Peyer's patch (tissue), 4 donors: ENCODE measurements at regions not wholly inside any gene's neighbourhood (a gene's known extent, or its start where the extent isn't known, plus 50 kb on each side); places are given as distances from the start of the nearest gene placed in this dataset.
A peak's percentile ranks its signal among the peaks of the same experiment; 100 is the strongest.

Source experiments
- DNase-seq, 3 donors: peaks; one replicate each; pipeline ENCODE4 v3.0.0-alpha.2; 2017 to 2019
- H3K27ac ChIP-seq, 4 donors: fragments of 200-600 bp; sonication (generic); one replicate each; pipeline ENCODE4 v1.5.1; 2016 to 2019
- H3K27me3 ChIP-seq, 2 donors: fragments of 200-600 bp; sonication (generic); one replicate each; pipeline ENCODE4 v1.5.1; 2019
- H3K36me3 ChIP-seq, 3 donors: fragments of 200-600 bp; sonication (generic); one replicate each; pipeline ENCODE4 v1.5.1; 2016 to 2019
- H3K4me1 ChIP-seq, 4 donors: fragments of 200-600 bp; sonication (generic); one replicate each; pipeline ENCODE4 v1.5.1; 2016 to 2019
- H3K4me3 ChIP-seq, 4 donors: fragments of 200-600 bp; sonication (generic); 1 replicate in 3 of 4; 2 replicates in 1 of 4; pipeline ENCODE4 v1.5.1; 2016 to 2019; ENCODE audit warnings: mild to moderate bottlenecking in 1 of 4
- H3K9me3 ChIP-seq, 4 donors: fragments of 200-600 bp; sonication (generic); one replicate each; pipeline ENCODE4 v1.5.1; 2016 to 2019; ENCODE audit warnings: mild to moderate bottlenecking in 1 of 4
- POLR2A ChIP-seq, 2 donors: fragments of 450-650 bp; IDR thresholded peaks; one replicate each; pipeline ENCODE4 v1.5.1; 2017; ENCODE audit warnings: antibody characterized with exemption in 2 of 2, mild to moderate bottlenecking in 2 of 2, moderate library complexity in 2 of 2
- TF ChIP-seq, protein P1 (sequence below), 6 experiments: fragments of 450-650 bp in 4 of 6; fragments of 200-600 bp in 2 of 6; sonication (generic) in 1 of 6; IDR thresholded peaks; one replicate each; pipeline ENCODE4 v1.5.1; 2017 to 2019; ENCODE audit warnings: antibody characterized with exemption in 6 of 6, mild to moderate bottlenecking in 3 of 6, moderate library complexity in 1 of 6

DNA sequence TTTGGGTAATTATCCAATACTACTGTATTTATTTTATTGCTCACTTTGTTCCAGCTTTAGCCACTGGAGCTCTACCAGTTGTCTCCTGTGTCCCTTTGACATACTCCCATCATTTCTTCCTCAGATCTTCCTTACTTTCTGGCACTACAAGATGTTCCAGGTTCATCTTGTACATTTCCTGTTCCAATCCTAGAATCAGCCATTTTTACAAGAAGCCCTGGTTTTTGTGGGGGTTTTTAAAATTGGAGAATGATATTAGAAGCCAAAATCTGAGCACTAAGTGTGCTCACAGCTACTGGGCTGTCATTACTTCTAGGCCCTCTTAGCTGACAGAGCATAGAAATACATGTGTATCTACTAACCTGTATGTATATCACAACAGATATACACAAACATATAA is 164.3 kb downstream of the ZFP36L2 start:
- TF ChIP-seq, protein P1, sequence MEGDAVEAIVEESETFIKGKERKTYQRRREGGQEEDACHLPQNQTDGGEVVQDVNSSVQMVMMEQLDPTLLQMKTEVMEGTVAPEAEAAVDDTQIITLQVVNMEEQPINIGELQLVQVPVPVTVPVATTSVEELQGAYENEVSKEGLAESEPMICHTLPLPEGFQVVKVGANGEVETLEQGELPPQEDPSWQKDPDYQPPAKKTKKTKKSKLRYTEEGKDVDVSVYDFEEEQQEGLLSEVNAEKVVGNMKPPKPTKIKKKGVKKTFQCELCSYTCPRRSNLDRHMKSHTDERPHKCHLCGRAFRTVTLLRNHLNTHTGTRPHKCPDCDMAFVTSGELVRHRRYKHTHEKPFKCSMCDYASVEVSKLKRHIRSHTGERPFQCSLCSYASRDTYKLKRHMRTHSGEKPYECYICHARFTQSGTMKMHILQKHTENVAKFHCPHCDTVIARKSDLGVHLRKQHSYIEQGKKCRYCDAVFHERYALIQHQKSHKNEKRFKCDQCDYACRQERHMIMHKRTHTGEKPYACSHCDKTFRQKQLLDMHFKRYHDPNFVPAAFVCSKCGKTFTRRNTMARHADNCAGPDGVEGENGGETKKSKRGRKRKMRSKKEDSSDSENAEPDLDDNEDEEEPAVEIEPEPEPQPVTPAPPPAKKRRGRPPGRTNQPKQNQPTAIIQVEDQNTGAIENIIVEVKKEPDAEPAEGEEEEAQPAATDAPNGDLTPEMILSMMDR (IDR thresholded peaks at IDR 0.05), result no peak
- no peak for TF ChIP-seq POLR2A (IDR thresholded peaks at IDR 0.05)
- no peak for DNase-seq

DNA sequence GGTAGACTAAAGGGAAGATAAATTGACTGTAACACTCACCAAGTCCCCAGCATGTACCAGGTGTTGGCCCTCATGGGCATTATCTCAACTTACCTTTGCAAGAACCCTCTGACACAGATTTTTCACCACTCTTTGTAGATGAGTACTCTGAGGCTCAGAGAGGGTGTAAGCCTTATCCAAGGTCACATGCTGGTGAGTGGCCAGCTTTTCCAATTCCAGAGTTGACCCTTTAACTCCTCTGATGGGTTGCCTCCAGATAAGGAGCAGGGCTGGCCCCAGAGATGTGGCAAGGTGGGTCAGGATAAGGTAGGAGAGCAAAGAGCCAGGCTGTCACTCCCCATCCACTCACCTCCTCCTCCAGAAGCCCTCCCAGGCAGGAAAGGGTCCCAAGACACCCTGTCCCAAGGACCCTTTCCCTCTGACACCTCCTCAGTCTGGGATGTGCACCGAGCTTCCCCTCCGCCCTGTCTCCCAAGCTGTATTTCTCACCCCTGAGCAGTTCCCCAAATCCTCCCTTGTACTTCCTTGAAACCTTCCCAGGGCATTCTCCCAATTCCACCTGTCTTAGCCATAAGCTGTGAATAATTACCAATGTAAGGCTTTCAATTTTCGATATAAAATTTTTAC is 165.9 kb downstream of the ZFP36L2 start:
- Histone ChIP-seq H3K4me3 (no peak overlapping the region), H3K9me3 (no peaks in the 10 kb centered on the region), H3K4me1 (peaks cover 0 to 7% (median 0%) of the 10 kb centered on the region in 4 donors), H3K27me3 (no peaks in the 10 kb centered on the region), H3K36me3 (no peaks in the 10 kb centered on the region), H3K27ac (no peak overlapping the region)
- TF ChIP-seq POLR2A (IDR thresholded peaks at IDR 0.05), result no peak
- TF ChIP-seq, protein P1 (IDR thresholded peaks at IDR 0.05), result no peak
- peak in 1 of 3 donors; percentile 21 for DNase-seq

More for the DNA sequence above, 164.3 kb downstream of the ZFP36L2 start:
- Histone ChIP-seq H3K27ac (no peak overlapping the region), H3K4me3 (no peak overlapping the region), H3K27me3 (no peaks in the 10 kb centered on the region), H3K4me1 (peaks cover 0 to 7% (median 0%) of the 10 kb centered on the region in 4 donors), H3K9me3 (no peaks in the 10 kb centered on the region), H3K36me3 (no peaks in the 10 kb centered on the region)

DNA sequence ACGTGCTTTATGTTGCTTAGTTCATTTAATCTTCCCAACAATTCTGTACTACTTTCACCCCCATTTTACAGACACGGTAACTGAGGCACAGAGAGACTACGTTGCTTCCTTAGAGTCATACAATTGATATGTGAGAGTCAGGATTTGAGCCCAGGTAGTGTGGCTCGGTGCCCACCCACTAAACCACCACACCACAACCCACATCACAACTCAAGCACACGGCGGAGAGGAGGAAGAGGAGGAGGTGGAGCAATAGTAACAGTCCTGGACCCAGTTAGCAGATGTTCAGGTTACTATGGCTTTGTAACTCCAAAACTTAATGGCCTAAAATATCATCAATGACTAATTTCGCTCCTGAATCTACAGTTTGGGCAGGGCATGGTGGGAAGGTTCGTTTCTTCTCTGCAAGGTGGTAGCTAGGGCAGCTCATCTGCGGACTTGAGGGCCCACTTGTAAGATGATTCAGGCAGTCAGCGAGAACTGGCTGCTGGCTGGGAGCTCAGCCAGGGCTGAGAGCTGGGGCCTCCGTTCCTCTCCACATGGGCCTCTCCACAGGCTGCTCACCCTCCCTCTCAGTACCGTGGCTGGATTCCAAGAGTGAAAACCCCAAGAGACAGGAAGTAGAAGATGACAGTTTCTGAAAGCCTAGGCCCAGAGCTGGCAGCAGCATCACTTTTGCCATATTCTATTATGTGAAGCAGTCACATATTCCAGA is 167.1 kb downstream of the ZFP36L2 start:
- no peaks in the 10 kb centered on the region for H3K9me3 ChIP-seq
- no peak overlapping the region for H3K4me3 ChIP-seq
- TF ChIP-seq, protein P1 (IDR thresholded peaks at IDR 0.05), result no peak
- TF ChIP-seq POLR2A (IDR thresholded peaks at IDR 0.05), result no peak
- H3K27me3 ChIP-seq, result no peaks in the 10 kb centered on the region
- peaks cover 0 to 7% (median 0%) of the 10 kb centered on the region in 4 donors for H3K4me1 ChIP-seq
- H3K27ac ChIP-seq, result peak overlapping the region in 3 of 4 donors; percentile 4 to 42 (median 28)
- no peaks in the 10 kb centered on the region for H3K36me3 ChIP-seq
- peak; percentile 40 to 71 (median 56) for DNase-seq

DNA sequence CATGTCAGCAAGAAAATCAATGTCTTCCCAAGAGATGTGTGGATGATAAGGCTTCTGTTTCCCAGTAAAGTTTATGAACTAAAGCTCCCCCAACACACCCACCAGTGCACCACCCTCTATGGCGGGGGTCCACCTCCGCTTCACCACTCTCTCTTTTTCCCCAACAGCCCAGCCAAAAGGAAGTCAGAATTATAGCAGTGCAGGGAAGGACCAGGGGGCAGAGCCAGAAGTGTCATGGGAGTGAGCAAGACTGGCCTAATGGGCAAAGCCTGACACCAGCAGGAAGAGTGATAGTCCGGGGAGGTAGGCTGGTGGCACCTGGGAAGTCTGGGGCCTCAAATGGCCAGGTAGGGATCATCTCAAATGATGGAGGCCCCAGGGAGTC is 167.7 kb downstream of the ZFP36L2 start:
- Histone ChIP-seq H3K27me3 (no peaks in the 10 kb centered on the region), H3K36me3 (no peaks in the 10 kb centered on the region), H3K4me3 (no peak overlapping the region), H3K27ac (peak overlapping the region in 1 of 4 donors; percentile 28), H3K9me3 (no peaks in the 10 kb centered on the region), H3K4me1 (peaks cover 0 to 7% (median 0%) of the 10 kb centered on the region in 4 donors)
- peak in 1 of 3 donors; percentile 21 for DNase-seq
- TF ChIP-seq POLR2A (IDR thresholded peaks at IDR 0.05), result no peak
- TF ChIP-seq, protein P1 (IDR thresholded peaks at IDR 0.05), result no peak

DNA sequence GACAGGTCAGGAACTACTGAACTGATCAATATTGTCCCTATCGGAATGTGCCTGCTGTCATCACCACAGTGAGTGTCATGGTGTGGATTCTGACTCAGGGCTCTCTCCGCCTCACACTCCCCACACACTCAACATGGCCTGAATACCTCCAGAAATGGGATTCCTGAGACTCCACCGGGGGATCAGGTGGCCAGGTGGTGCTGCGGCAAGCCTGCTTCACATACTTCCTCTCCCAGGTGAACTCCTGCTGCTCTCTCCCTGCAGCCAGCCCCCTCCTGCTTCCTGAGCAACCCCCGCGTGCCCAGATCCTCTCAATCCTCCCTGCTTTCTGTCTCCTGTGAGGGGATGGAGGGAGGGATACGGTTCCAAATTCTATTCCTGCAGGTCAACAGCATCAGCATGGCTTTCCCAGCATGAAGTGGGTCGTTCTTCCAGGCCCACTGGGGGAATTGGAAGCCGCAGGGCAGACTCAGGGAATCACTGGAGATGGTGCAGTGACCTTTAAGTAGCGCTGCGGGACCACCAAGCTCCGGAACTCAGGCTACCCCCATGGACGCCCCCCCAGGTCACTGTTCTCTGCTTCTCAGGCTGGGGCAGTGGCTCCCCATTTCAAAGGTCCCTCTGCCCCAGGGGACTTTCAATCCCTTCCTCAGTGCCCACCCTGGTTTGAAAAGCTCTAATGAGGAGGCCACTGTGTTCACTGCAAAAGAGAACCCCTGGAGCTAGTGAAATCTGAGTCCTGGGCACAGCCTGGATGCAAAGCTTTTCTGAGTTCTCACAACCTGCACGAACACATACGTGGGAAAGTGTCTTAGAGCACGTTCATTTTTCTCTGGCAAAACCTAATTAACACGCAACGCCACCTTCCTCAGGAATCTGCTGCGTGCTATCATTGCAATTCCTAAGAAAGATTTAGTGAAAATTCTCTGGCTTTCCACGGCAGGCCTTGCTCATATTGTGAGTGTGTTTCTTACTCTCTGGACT is 168.4 kb downstream of the ZFP36L2 start:
- TF ChIP-seq, protein P1 (IDR thresholded peaks at IDR 0.05), result no peak
- no peak for TF ChIP-seq POLR2A (IDR thresholded peaks at IDR 0.05)
- no peaks in the 10 kb centered on the region for H3K36me3 ChIP-seq
- no peak overlapping the region for H3K4me3 ChIP-seq
- no peak overlapping the region for H3K27ac ChIP-seq
- H3K9me3 ChIP-seq, result no peaks in the 10 kb centered on the region
- no peaks in the 10 kb centered on the region for H3K27me3 ChIP-seq
- peak in 1 of 3 donors; percentile 15 for DNase-seq
- peaks cover 0 to 7% (median 0%) of the 10 kb centered on the region in 4 donors for H3K4me1 ChIP-seq
